ENCODE measurements at regions not wholly inside any gene's neighbourhood (a gene's known extent, or its start where the extent isn't known, plus 50 kb on each side); places are given as distances from the start of the nearest gene placed in this dataset.

GRCh38 chr5:8913522-8913921, 632.4 kb downstream of the SEMA5A start:
- TF ChIP-seq CTCF (conservative IDR thresholded peaks at IDR 0.05 in 1 of 2, IDR thresholded peaks at IDR 0.05 in 1 of 2; ENCODE audit: low read depth in 1 of 2, low read length in 2 of 2) (no peak), EZH2 (IDR thresholded peaks at IDR 0.05; ENCODE audit: low read length, missing control alignments) (no peak)

Measured in fibroblast of lung (primary cell).